Kidney capillary endothelial cell (primary cell): ENCODE measurements at regions not wholly inside any gene's neighbourhood (a gene's known extent, or its start where the extent isn't known, plus 50 kb on each side); places are given as distances from the start of the nearest gene placed in this dataset.
"Not testable (repeated sequence)": the region's sequence is repeated elsewhere in the genome, so short reads cannot be mapped to it uniquely, and the experiment has no call there.

Source experiments
- DNase-seq: peaks from one replicate; pipeline ENCODE4 v3.0.0-alpha.2; 2018; ENCODE audit warnings: low spot score

GRCh38 chr3:132987396-132987795, 50.8 kb upstream of the TMEM108 start:
- no peak for DNase-seq

DNA sequence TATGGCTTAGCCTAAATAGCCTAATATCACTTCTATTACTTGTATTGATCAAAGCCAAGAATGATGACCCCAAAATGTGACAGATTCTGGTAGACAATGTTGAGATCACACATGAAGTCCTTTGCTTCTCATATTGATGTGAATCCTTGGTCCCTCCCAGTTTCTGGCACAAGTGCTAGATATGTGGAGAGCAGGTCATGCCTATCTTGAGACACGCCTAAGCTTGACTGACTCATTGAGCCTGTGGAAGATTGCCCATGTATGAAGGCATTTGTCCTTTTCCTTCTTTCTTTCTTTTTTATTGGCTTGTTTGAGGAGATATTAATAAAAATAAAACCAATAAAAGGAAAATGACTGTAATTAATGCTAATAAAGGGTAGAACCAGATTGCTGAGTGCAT, 54.0 kb upstream of the TMEM108 start:
- no peak for DNase-seq

DNA sequence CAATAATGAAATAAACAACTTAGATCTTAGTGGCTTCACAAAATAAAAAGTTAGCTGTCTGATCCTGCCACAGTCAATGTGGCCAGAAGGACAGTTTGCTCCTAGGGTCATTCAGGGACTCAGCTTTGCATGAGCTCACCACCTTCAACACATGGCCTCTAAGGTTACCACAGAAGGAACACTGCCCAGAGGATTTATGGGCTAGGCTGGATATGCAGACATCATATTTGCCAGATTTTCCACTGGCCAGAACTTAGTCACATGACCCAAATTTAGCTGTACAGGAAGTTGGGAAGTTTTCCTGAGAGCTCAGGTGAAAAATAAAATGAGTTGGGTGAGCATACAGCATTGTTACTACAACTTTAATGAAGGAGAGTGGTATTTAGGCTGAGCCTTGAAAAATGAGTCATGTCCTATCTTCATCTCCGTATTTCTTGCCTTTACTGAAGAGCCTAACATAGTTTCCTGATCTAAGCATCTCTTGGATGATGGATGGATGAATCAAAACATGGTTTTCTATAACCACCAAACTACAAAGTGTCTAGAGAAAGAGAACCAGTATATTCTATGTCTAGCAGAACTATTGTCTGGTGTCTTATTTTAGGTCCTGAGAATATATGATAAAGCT, 54.9 kb upstream of the TMEM108 start:
- DNase-seq = no peak

DNA sequence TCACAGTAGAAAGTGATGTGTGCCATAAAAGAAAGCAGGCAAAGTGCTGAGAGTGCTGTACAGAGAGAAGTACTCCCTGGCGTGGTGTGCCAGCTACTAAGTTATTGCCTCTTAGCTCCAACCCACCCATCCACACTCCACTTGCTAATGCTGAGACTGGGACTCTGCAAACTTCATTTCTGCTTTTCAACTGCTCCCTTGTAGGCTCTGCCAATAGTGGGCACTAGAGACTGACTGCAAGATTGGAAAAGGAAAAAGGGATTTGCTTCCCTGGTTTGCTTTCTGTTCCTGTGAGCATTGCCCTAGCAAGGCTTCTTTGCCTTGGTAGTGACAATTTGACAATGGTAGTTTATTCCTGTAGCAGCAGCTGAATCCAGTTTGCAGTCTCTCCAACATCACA, 56.5 kb upstream of the TMEM108 start:
- no peak for DNase-seq

GRCh38 chr3:132980102-132980501, 58.1 kb upstream of the TMEM108 start:
- no peak for DNase-seq

- no peak for DNase-seq
These were observed 58.6 kb upstream of the TMEM108 start for GRCh38 chr3:132979606-132980005.

DNA sequence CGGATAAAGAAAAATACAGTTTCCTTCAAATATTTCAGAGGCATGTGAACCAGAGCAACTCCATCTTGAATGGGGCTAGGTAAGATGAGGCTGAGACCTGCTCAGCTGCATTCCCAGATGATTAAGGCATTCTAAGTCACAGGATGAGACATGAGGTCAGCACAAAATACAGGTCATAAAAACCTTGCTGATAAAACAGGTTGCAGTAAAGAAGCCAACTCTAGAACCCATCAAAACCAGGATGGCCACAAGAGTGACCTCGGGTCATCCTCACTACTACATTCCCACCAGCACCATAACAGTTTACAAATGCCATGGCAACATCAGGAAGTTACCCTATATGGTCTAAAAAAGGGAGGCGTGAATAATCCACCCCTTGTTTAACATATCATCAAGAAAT, 59.2 kb upstream of the TMEM108 start:
- DNase-seq = not testable (repeated sequence)

DNA sequence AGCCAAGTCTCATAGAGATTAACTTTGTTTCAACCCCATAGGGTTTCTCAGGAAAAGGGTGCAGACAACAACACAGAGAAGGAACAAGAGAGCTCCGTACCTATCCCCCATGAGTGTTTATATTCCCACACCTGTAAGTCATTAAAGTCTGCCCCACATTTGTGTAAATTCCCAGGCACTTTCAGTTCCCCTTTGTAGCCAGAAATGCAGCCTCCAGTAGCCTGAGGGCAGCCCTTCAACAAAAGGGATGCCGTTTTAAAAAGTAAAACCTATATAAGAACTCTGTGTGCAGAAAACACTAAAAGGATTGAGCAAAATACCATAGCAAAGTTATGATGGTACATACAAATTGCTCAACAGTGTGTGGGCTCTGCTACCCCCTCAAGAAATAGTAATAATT, 59.7 kb upstream of the TMEM108 start:
- DNase-seq = no peak

- no peak for DNase-seq
These were observed 64.1 kb upstream of the TMEM108 start for GRCh38 chr3:132974097-132974496.

GRCh38 chr3:132973441-132973840, 64.8 kb upstream of the TMEM108 start:
- DNase-seq = no peak

DNA sequence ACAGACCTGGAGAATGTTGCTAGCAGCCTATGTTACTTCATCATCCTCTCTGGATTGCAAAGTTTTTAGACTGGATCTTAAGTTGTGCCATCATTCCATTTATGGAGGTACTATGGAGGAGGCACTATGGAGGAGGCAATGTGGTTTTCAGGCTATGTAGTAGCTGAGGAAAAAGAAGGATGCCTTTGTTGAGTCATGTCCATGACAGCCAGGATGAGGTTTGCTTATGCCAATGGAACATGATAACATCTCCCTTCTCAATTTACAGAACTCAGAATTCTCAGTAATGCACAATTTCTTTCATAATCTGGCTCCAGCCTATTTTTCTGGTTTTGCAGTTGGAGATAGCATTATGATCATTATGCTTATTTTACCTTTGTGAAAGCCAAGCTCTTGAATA, 65.9 kb upstream of the TMEM108 start:
- DNase-seq = no peak

GRCh38 chr3:132966374-132966773, 71.8 kb upstream of the TMEM108 start:
- DNase-seq = no peak

- DNase-seq = peak; percentile 15
These were observed 73.9 kb upstream of the TMEM108 start for GRCh38 chr3:132964266-132964665.

- DNase-seq = no peak
These were observed 74.4 kb upstream of the TMEM108 start for GRCh38 chr3:132963786-132964185.

DNA sequence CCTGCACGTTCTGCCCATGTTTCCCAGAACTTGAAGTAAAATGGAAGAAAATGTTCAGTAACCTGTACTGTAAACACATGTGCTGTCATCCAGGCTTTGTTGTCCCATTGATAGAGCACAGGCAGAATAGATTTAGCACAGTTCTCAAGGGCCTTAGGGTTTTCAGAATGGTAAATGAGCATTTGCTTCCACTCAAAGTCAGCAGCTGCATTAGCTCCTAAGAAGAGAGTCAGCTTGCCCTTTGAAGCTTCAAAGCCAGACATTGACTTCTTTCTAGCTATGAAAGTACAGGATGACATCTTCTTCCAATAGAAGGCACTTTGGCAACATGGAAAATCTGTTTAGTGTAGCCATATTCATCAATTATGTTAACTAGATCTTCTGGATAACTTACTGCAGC, 76.2 kb upstream of the TMEM108 start:
- no peak for DNase-seq

- no peak for DNase-seq
These were observed 84.5 kb upstream of the TMEM108 start for GRCh38 chr3:132953683-132954082.

- no peak for DNase-seq
These were observed 110.3 kb upstream of the TMEM108 start for GRCh38 chr3:132927896-132928295.

- no peak for DNase-seq
These were observed 112.1 kb upstream of the TMEM108 start for GRCh38 chr3:132926098-132926497.

DNA sequence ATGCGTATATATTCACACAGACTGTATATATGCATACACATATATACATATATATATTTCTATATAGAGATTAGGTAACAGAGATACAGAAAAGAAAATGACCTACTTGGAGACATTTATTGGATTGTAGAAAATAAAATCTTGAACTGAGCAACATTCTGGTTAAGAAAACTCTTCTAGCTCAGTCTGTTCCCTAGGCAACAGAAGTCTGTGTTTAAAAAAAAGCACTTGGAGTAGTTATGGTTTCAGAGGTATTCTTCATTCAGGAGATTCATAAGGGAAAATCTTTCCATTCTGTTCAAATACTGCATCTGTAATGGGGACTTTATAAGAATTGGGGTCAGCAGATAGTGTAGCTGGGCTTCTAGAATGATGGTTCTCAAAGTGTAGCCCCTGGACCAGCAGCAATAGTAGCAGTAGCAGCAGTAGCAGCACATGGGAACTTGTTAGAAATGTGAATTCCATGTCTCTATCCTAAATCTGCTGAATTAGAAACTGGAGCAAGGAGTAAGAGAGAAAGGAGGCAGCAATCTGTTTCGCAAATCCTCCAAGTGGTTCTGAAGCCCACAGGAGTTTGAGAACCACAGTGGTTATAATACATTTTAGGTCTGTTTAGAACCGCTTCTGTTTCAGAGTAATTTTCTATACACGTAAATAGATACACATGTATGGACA, 112.8 kb upstream of the TMEM108 start:
- no peak for DNase-seq

GRCh38 chr3:132916096-132916495, 122.1 kb upstream of the TMEM108 start:
- no peak for DNase-seq

DNA sequence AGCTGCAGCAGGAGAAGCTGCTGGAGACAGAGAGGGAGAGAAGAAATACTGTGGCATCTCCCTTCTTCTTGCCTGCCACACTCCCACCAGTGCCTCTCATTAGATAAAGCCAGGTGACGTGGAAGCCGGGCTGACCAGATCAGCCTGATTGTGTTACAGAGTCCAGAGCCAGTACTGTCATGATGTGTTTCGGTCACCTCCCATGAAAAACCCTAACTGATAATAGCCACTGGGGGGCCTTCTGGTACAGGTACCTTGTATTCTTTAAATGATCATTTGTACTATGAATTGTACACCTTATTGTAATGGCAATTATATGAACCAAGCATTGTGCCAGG, 125.8 kb upstream of the TMEM108 start:
- no peak for DNase-seq

GRCh38 chr3:132911741-132912415, 126.3 kb upstream of the TMEM108 start:
- DNase-seq = no peak

- no peak for DNase-seq
These were observed 130.9 kb upstream of the TMEM108 start for GRCh38 chr3:132907293-132907692.

DNA sequence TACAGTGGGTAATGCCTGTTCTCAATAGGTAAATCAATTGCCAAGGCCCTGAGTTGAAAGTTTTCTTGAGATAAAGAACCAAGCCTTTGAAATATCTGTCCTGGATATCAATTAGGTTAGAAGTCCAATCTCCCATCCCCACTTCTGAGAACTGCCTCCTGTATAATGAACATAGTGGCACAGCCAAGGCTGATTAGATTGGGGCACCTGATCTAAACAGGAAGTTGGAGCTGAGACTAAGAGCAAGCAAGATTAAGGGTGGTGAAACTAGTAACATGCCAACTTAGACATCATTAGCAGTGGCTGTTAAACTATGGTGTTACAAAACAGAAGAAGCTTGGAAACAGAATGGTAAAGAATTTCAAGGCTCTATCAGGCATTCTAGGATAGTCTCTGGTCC, 137.7 kb upstream of the TMEM108 start:
- no peak for DNase-seq
